ENCODE measurements at regions not wholly inside any gene's neighbourhood (a gene's known extent, or its start where the extent isn't known, plus 50 kb on each side); places are given as distances from the start of the nearest gene placed in this dataset.
"Not testable (repeated sequence)": the region's sequence is repeated elsewhere in the genome, so short reads cannot be mapped to it uniquely, and the experiment has no call there.

DNA sequence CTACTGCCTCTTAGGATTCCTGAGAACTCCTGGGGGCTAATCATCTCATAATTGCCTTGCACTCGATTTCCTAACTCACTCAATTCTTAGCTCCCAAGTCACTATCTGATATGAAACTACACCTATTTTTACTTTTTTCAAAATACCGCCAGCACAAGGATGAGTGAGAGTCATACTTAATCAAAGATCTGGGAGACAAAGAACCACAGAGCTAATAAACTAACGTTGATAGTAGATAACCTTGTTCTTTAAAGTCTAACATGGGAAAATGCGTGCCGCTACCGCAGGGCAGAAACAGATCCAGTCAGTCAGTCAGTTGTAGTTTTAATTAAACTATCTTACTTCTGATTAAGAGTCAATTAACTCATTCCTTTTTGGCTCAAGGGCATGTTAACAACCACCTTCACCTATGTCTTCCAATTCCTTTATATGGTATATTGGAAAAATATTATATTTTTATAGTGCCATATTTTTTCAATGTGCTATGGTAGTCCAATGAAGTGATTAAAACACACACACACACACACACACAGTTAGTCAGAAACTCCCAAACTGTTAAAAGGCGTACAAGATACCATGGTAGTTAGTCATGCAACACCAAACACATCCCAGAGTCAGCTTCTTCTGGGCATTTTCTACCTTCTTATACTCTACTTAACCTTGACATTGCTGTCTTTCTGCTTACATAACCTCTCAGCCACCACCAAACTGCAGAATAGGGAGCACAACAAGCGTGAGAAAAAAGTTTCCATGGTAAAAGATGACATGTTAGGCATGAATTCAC, 114.0 kb downstream of the KLHL28 start:
- TF ChIP-seq, protein P1, sequence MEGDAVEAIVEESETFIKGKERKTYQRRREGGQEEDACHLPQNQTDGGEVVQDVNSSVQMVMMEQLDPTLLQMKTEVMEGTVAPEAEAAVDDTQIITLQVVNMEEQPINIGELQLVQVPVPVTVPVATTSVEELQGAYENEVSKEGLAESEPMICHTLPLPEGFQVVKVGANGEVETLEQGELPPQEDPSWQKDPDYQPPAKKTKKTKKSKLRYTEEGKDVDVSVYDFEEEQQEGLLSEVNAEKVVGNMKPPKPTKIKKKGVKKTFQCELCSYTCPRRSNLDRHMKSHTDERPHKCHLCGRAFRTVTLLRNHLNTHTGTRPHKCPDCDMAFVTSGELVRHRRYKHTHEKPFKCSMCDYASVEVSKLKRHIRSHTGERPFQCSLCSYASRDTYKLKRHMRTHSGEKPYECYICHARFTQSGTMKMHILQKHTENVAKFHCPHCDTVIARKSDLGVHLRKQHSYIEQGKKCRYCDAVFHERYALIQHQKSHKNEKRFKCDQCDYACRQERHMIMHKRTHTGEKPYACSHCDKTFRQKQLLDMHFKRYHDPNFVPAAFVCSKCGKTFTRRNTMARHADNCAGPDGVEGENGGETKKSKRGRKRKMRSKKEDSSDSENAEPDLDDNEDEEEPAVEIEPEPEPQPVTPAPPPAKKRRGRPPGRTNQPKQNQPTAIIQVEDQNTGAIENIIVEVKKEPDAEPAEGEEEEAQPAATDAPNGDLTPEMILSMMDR (IDR thresholded peaks at IDR 0.05; ENCODE audit: unreplicated experiment): no peak
- DNase-seq (ENCODE audit: low spot score in 2 of 2, unreplicated experiment in 2 of 2): no peak
- peaks cover 7% of the 10 kb centered on the region for H3K4me1 Mint-ChIP-seq
- no peaks in the 10 kb centered on the region for H3K36me3 Mint-ChIP-seq
- H3K4me3 Mint-ChIP-seq: no peak overlapping the region
- H3K27me3 Mint-ChIP-seq (ENCODE audit: low read depth): no peaks in the 10 kb centered on the region
- H3K9me3 Mint-ChIP-seq: peaks cover 7% of the 10 kb centered on the region
- H3K27ac Mint-ChIP-seq: no peak overlapping the region

DNA sequence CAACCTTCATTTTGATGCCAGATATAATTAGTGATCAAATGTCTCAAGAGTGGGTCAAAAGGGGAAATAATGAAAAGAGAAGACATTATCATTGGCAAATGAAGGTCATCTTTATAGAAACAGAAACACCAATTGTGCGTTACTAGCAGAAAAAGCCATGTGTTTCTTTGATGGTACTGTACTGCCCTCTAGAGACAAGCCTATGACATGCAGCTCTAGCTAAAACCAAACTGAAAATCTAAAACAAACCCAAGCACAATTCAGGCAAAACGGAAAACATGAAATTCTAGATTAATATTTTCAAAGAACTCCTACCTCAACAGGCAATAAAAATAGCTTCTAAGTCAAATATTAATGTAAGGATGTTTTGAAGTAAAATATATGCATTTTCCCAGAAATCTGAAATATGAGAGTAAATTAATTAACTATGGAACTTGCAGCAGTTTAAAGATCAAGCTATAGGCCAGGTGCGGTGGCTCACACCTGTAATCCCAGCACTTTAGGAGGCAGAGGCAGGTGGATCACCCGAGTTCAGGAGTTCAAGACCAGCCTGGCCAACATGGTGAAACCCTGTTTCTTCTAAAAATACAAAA, 115.4 kb downstream of the KLHL28 start:
- Mint-ChIP-seq H3K4me3 (no peak overlapping the region), H3K4me1 (peaks cover 7% of the 10 kb centered on the region), H3K36me3 (no peaks in the 10 kb centered on the region), H3K27ac (no peak overlapping the region), H3K9me3 (no peaks in the 10 kb centered on the region), H3K27me3 (ENCODE audit: low read depth) (no peaks in the 10 kb centered on the region)
- no peak for DNase-seq (ENCODE audit: low spot score in 2 of 2, unreplicated experiment in 2 of 2)
- TF ChIP-seq, protein P1 (IDR thresholded peaks at IDR 0.05; ENCODE audit: unreplicated experiment): peak; percentile 68

DNA sequence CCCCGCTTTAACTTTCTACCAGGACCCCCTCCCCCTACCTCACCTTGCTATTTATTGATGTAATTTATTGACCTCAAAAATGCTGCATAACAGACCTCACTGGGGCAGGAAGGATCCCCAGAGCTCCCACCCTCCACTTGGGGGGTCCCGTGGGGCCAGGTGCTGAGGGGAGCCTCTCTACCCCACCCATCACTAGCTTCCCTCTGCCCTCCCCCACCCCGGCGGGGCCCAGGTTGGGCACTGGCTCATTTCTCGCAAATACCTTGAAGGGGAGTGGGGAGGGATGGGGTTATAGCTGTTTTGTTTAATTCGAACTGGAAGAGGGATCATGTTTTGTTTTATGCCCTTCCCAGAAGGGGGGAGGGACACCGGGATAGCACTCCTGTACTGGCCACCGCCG, 125.8 kb downstream of the KLHL28 start:
- not testable (repeated sequence) for H3K27me3 Mint-ChIP-seq (ENCODE audit: low read depth)

DNA sequence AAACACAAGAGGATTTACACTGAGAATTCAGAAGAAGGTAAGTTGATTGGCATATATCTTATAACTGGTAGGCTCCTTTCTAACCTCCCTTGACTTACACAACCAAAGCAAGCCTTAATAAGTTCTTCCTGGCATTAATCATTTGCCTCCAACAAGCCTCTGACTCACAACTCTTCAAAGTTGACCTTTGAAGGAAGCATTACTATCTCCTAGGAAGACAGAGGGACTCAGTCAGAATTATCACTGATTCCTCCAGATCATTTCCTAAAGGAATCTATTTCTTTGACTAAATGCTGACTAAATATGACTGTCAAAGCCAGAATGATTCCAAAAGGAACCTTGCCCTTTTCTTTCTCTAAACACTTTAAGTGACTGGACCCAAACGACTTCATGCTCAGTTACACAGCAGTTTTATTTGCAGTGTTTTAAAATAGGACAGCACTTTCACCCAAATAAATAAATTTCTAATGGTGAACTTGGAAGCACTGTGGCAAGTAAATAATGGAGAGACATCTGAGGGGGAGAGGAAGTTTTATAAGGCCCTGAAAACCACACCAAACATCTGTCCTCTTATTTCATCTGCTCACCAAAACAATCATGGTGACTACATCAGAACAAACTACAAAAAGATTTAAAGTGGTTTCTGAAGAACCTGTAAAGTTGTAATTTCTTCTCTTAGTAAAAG, 128.2 kb downstream of the KLHL28 start:
- DNase-seq (ENCODE audit: low spot score in 2 of 2, unreplicated experiment in 2 of 2): no peak
- Mint-ChIP-seq H3K9me3 (no peaks in the 10 kb centered on the region), H3K36me3 (no peaks in the 10 kb centered on the region), H3K4me1 (no peaks in the 10 kb centered on the region), H3K4me3 (no peak overlapping the region), H3K27ac (no peak overlapping the region), H3K27me3 (ENCODE audit: low read depth) (no peaks in the 10 kb centered on the region)
- TF ChIP-seq, protein P1 (IDR thresholded peaks at IDR 0.05; ENCODE audit: unreplicated experiment): no peak

More for the DNA sequence above, 125.8 kb downstream of the KLHL28 start:
- not testable (repeated sequence) for H3K36me3 Mint-ChIP-seq; H3K27ac Mint-ChIP-seq; DNase-seq (ENCODE audit: low spot score in 2 of 2, unreplicated experiment in 2 of 2); H3K4me3 Mint-ChIP-seq; H3K9me3 Mint-ChIP-seq; H3K4me1 Mint-ChIP-seq

DNA sequence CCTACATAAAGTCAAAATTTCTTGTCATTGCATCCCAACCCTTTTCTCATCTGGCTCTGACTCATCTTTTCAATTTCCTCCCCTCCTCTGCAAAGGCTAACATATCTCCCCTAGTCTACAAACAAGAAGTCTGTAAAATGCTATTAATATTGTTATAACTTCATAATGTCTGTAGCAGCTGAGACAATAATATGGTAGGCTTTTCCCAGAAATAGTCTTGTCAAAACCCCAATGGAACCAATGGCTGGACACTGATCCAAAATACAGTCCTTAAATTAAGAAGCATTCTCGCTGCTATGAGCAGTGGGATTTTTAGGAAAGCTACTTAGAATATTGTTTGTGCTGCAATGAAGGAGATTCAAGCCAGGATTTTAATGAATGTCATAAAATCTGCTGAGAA, 131.4 kb downstream of the KLHL28 start:
- DNase-seq (ENCODE audit: low spot score in 2 of 2, unreplicated experiment in 2 of 2): no peak
- no peak overlapping the region for H3K4me3 Mint-ChIP-seq
- H3K36me3 Mint-ChIP-seq: no peaks in the 10 kb centered on the region
- H3K9me3 Mint-ChIP-seq: peaks cover 8% of the 10 kb centered on the region
- no peak overlapping the region for H3K27ac Mint-ChIP-seq
- H3K27me3 Mint-ChIP-seq (ENCODE audit: low read depth): no peaks in the 10 kb centered on the region
- H3K4me1 Mint-ChIP-seq: no peaks in the 10 kb centered on the region
- TF ChIP-seq, protein P1 (IDR thresholded peaks at IDR 0.05; ENCODE audit: unreplicated experiment): no peak

DNA sequence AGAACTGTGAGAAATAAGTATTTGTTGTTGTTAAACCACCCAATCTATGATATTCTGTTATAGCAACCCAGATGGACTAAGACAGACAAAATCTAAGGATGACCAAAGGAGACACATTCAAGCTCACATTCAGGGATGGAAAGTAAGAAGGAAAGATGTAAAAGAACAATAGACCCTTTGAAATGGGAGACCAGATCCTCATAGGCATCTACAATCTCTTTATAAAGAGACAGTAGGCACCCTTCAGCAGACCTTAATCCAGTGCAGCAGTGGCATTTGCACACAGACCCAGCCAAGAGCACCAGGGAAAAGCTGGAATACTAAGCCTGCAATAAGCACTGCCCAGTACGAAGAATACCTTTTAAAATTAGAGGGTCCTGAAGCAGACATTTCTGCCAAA, 132.7 kb downstream of the KLHL28 start:
- Mint-ChIP-seq H3K9me3 (peaks cover 19% of the 10 kb centered on the region), H3K4me3 (no peak overlapping the region), H3K27me3 (ENCODE audit: low read depth) (no peaks in the 10 kb centered on the region)

More for the DNA sequence above, 132.7 kb downstream of the KLHL28 start:
- Mint-ChIP-seq H3K36me3 (no peaks in the 10 kb centered on the region), H3K27ac (no peak overlapping the region), H3K4me1 (no peaks in the 10 kb centered on the region)
- DNase-seq (ENCODE audit: low spot score in 2 of 2, unreplicated experiment in 2 of 2): no peak
- TF ChIP-seq, protein P1 (IDR thresholded peaks at IDR 0.05; ENCODE audit: unreplicated experiment): no peak
